Caco-2 (cell line): ENCODE measurements at regions not wholly inside any gene's neighbourhood (a gene's known extent, or its start where the extent isn't known, plus 50 kb on each side); places are given as distances from the start of the nearest gene placed in this dataset.

ENCODE experiments used
- BruUV-seq: library from RNA; stranded (reverse); fragments of 400-500 nt; replicated peaks from 2 replicates; lab custom pipeline; 2021; lab: Mats Ljungman, UMichigan
- CTCF ChIA-PET: fragments of 300-600 bp; sonication (Branson Sonifier 250); formaldehyde crosslinking; loops from one replicate; lab custom pipeline; 2022; ENCODE audit warnings: antibody characterized with exemption; lab: Charles Lee
- POLR2A ChIA-PET: fragments of 300-600 bp; sonication (Branson Sonifier 250); formaldehyde crosslinking; loops from one replicate; lab custom pipeline; 2022; ENCODE audit warnings: antibody characterized with exemption; lab: Charles Lee
- DNase-seq, 2 experiments: peaks; one replicate each; pipeline versions ENCODE4 v3.0.0 to v3.0.0-alpha.2; 2020 to 2022
- H3K27me3 ChIP-seq: replicated peaks from 2 replicates; pipeline ENCODE4 v1.6.0; 2011; ENCODE audit warnings: low read length; ENCODE audit not compliant: control insufficient read depth, insufficient read depth
- H3K36me3 ChIP-seq: 2 replicates; pipeline ENCODE4 v1.5.1; 2011; ENCODE audit warnings: low read length; ENCODE audit not compliant: control insufficient read depth, insufficient read depth
- H3K4me1 ChIP-seq: fragments of 250-450 bp; sonication (Bioruptor Pico); 2 replicates; pipeline ENCODE4 v1.5.1; 2020; ENCODE audit warnings: mild to moderate bottlenecking
- H3K4me3 ChIP-seq: 2 replicates; pipeline ENCODE4 v1.5.1; 2011; ENCODE audit warnings: low read depth, mild to moderate bottlenecking, control low read depth, low read length
- H3K9me3 ChIP-seq: fragments of 250-450 bp; sonication (Bioruptor Pico); 2 replicates; pipeline ENCODE4 v1.5.1; 2020; ENCODE audit warnings: mild to moderate bottlenecking, moderate library complexity
- H3K27ac Mint-ChIP-seq: one replicate; pipeline ENCODE4 v1.8.0; 2022; ENCODE audit warnings: mixed read lengths; ENCODE audit not compliant: unreplicated experiment
- H3K27me3 Mint-ChIP-seq: one replicate; pipeline ENCODE4 v1.8.0; 2022; ENCODE audit warnings: mixed read lengths; ENCODE audit not compliant: insufficient read depth, unreplicated experiment
- H3K36me3 Mint-ChIP-seq: one replicate; pipeline ENCODE4 v1.8.0; 2022; ENCODE audit warnings: mild to moderate bottlenecking, mixed read lengths; ENCODE audit not compliant: insufficient read depth, unreplicated experiment
- H3K4me1 Mint-ChIP-seq: one replicate; pipeline ENCODE4 v1.8.0; 2022; ENCODE audit warnings: low read depth, mixed read lengths; ENCODE audit not compliant: unreplicated experiment
- H3K4me3 Mint-ChIP-seq: one replicate; pipeline ENCODE4 v1.8.0; 2022; ENCODE audit warnings: mild to moderate bottlenecking, moderate library complexity, mixed read lengths; ENCODE audit not compliant: unreplicated experiment
- H3K9me3 Mint-ChIP-seq: one replicate; pipeline ENCODE4 v1.8.0; 2022; ENCODE audit warnings: mixed read lengths; ENCODE audit not compliant: unreplicated experiment
- intact Hi-C: fragments of 100-400 bp; cut with micrococcal nuclease; formaldehyde crosslinking; loops from one replicate; pipeline ENCODE4 v1.10.0; 2022; ENCODE audit not compliant: unreplicated experiment
- TF ChIP-seq, protein P1 (sequence below), 2 experiments: fragments of 200-600 bp in 1 of 2; IDR thresholded peaks; 1 replicate in 1 of 2; 2 replicates in 1 of 2; pipeline versions ENCODE4 v1.5.1 to v1.8.0; 2011 to 2022; ENCODE audit warnings: antibody characterized with exemption in 1 of 2, control low read depth in 1 of 2, inconsistent platforms in 1 of 2, low read depth in 1 of 2, low read length in 1 of 2, mild to moderate bottlenecking in 1 of 2, moderate library complexity in 1 of 2; ENCODE audit not compliant: insufficient read depth in 1 of 2, severe bottlenecking in 1 of 2, unreplicated experiment in 1 of 2

DNA sequence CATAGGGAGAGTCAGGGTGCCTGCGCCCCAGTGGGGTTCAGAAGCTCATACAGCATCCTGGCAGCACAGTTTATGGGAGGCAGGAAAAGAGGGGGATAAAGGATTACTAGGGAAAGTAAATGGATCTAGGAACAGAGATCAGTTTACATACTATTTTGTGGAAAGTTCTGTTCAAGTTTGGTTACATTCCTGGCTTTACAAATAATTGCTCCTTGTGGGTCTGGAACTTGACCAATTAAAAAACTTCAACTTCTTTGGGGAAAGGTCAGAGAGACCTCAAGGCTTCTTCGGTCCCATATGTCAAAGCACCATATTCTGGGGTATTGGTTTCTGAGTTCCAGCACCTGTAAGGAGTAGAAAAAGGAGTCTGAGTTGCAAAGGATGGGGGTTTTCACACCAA lies 64.1 kb downstream of the ZDHHC19 start:
- POLR2A ChIA-PET, result no interaction called here
- DNase-seq, result no peak

DNA sequence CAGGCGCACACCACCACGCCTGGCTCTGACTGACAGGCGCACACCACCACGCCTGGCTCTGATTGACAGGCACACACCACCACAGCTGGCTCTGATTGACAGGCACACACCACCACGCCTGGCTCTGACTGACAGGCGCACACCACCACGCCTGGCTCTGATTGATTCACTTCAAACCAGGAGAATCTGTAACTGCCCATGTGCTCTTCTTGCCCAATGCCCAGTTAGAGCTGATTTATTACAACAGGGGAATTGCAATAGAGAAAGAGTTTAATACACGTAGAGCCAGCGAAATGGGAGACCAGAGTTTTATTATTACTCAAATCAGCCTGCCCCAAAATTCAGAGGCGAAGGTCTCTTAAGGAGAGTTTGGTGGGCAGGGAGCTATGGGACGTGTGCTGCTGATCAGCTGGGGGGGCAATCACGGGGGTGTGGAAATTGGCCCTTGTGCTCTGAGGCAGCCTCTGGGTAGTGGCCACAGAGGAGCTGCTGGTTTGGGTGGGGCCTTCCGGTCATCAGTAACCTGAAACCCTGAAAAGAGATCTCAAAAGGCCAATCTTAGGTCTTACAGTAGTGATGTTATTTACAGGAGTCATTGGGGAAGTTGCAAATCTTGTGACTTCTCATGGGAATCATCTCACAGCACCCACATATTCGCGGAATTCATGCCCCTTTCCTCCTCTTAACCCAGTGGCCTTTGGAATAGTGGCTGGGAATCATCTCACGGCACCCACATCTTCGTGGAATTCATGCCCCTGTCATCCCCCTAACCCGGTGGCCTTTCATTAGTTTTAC lies 63.8 kb upstream of the TFRC start:
- Mint-ChIP-seq H3K36me3 (peaks cover 6% of the 10 kb centered on the region), H3K4me3 (no peak overlapping the region), H3K9me3 (no peaks in the 10 kb centered on the region), H3K27ac (no peak overlapping the region), H3K27me3 (no peaks in the 10 kb centered on the region), H3K4me1 (peaks cover 24% of the 10 kb centered on the region)
- DNase-seq, result no peak
- Histone ChIP-seq H3K4me3 (no peak overlapping the region), H3K36me3 (no peaks in the 10 kb centered on the region), H3K4me1 (peaks cover 23% of the 10 kb centered on the region), H3K27me3 (no peaks in the 10 kb centered on the region), H3K9me3 (no peaks in the 10 kb centered on the region)
- BruUV-seq, result no TSS peak
- TF ChIP-seq, protein P1, sequence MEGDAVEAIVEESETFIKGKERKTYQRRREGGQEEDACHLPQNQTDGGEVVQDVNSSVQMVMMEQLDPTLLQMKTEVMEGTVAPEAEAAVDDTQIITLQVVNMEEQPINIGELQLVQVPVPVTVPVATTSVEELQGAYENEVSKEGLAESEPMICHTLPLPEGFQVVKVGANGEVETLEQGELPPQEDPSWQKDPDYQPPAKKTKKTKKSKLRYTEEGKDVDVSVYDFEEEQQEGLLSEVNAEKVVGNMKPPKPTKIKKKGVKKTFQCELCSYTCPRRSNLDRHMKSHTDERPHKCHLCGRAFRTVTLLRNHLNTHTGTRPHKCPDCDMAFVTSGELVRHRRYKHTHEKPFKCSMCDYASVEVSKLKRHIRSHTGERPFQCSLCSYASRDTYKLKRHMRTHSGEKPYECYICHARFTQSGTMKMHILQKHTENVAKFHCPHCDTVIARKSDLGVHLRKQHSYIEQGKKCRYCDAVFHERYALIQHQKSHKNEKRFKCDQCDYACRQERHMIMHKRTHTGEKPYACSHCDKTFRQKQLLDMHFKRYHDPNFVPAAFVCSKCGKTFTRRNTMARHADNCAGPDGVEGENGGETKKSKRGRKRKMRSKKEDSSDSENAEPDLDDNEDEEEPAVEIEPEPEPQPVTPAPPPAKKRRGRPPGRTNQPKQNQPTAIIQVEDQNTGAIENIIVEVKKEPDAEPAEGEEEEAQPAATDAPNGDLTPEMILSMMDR (IDR thresholded peaks at IDR 0.05; ENCODE audit: insufficient read depth in 1 of 2, low read depth in 1 of 2, low read length in 1 of 2, severe bottlenecking in 1 of 2, unreplicated experiment in 1 of 2), result no peak
- ChIA-PET CTCF (no interaction called here), POLR2A (no interaction called here)
- intact Hi-C loops, result no loop called here

More for the DNA sequence above, 64.1 kb downstream of the ZDHHC19 start:
- Mint-ChIP-seq H3K9me3 (no peaks in the 10 kb centered on the region), H3K27ac (no peak overlapping the region), H3K4me1 (peaks cover 16% of the 10 kb centered on the region), H3K27me3 (no peaks in the 10 kb centered on the region), H3K36me3 (peaks cover 6% of the 10 kb centered on the region), H3K4me3 (peak overlapping the region; percentile 9)
- peaks cover 14% of the 10 kb centered on the region for H3K4me1 ChIP-seq
- no peaks in the 10 kb centered on the region for H3K27me3 ChIP-seq
- TF ChIP-seq, protein P1 (IDR thresholded peaks at IDR 0.05; ENCODE audit: insufficient read depth in 1 of 2, low read depth in 1 of 2, low read length in 1 of 2, severe bottlenecking in 1 of 2, unreplicated experiment in 1 of 2), result no peak
- CTCF ChIA-PET, result no interaction called here
- no peaks in the 10 kb centered on the region for H3K9me3 ChIP-seq
- intact Hi-C loops, result no loop called here
- no peaks in the 10 kb centered on the region for H3K36me3 ChIP-seq
- no peak overlapping the region for H3K4me3 ChIP-seq
- no TSS peak for BruUV-seq

DNA sequence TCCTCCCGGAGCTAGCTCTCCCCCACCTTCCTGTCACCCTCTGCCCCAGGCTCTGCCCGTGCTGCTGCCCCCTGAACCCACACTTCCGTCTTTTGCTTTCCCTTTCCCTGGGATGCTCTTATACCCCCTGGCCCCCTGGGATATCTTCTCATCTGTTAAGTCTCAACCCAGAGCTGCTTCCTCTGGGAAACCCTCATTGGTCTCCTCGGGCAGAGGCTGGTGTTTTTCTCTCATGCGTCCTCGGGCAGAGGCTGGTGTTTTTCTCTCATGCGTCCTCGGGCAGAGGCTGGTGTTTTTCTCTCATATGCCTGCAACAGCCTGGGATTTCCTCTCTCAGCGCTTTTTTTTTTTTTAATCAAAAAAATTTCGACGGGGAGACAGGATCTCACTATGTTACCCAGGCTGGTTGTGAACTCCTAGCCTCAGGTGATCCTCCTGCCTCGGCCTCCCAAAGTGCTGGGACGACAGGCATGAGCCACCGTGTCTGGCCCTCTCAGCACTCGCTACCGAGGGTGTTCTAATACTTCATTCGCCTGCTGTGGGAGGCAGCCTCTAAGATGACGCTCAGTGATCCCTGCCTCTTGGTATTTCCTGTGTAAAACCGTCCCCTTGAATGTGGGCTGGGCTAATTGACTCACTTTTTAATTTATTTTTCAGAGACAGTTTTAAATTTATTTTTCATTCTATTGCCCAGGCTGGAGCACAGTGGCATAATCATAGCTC lies 62.7 kb upstream of the TFRC start:
- no peak for DNase-seq
- POLR2A ChIA-PET, result no interaction called here
- TF ChIP-seq, protein P1 (IDR thresholded peaks at IDR 0.05; ENCODE audit: insufficient read depth in 1 of 2, low read depth in 1 of 2, low read length in 1 of 2, severe bottlenecking in 1 of 2, unreplicated experiment in 1 of 2), result no peak
- no TSS peak for BruUV-seq
- Mint-ChIP-seq H3K36me3 (peaks cover 6% of the 10 kb centered on the region), H3K4me1 (peaks cover 24% of the 10 kb centered on the region), H3K4me3 (no peak overlapping the region), H3K9me3 (no peaks in the 10 kb centered on the region), H3K27ac (no peak overlapping the region), H3K27me3 (no peaks in the 10 kb centered on the region)
- Histone ChIP-seq H3K36me3 (no peaks in the 10 kb centered on the region), H3K9me3 (no peaks in the 10 kb centered on the region), H3K4me3 (no peak overlapping the region), H3K4me1 (peaks cover 23% of the 10 kb centered on the region), H3K27me3 (no peaks in the 10 kb centered on the region)
- intact Hi-C loops, result no loop called here
- CTCF ChIA-PET, result no interaction called here
